ENCODE measurements at regions not wholly inside any gene's neighbourhood (a gene's known extent, or its start where the extent isn't known, plus 50 kb on each side); places are given as distances from the start of the nearest gene placed in this dataset.

DNA sequence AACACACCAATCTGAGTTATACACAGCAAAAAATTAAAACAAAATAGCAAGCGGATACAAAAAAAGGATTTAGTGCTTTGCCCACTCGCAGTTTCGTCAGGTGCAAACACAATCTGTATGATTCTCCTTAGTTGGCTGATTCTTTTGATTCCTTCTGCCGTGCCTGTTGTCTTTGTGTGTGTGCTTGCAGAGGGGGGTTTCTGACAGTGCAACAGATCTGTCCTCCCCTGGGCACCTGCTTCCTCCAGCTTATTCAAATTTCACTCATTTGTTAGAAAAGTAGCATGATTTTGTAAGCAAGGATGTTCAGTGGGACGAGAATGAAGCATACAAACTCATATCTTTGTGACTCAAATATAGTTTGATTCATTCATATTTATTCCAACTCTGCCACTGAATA is 74.0 kb upstream of the NEO1 start:
- no peaks in the 10 kb centered on the region for H3K36me3 Mint-ChIP-seq (ENCODE audit: low read depth)
- no peak overlapping the region for H3K27ac Mint-ChIP-seq
- no peaks in the 10 kb centered on the region for H3K9me3 Mint-ChIP-seq
- intact Hi-C loops (cut with micrococcal nuclease), result no loop called here
- H3K4me1 Mint-ChIP-seq, result no peaks in the 10 kb centered on the region
- peaks cover 15% of the 10 kb centered on the region for H3K27me3 Mint-ChIP-seq
- H3K4me3 Mint-ChIP-seq, result no peak overlapping the region
- no peak for DNase-seq

DNA sequence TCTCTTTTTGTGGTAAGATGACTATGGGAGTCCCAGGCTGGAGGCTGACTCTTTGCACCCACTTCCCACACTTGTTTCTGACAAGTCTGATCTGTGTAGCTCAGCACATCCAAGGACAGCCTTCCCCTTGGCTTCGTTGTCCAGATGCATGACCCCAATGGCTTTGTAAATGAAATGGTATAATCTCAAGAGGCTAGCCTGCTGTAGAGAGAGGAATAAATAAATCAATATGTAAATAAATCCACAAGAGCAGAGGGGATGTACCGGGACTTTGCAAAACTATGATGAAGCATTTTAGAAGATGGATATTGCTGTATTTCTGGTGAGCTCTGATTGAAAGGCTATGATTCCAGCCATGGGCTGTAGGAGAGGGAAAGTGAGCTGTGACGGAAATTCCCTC is 79.9 kb upstream of the NEO1 start:
- intact Hi-C loops (cut with micrococcal nuclease), result no loop called here
- H3K36me3 Mint-ChIP-seq (ENCODE audit: low read depth), result no peaks in the 10 kb centered on the region
- H3K27me3 Mint-ChIP-seq, result peaks cover 15% of the 10 kb centered on the region
- H3K27ac Mint-ChIP-seq, result no peak overlapping the region
- no peaks in the 10 kb centered on the region for H3K9me3 Mint-ChIP-seq
- no peak overlapping the region for H3K4me3 Mint-ChIP-seq
- no peak for DNase-seq
- H3K4me1 Mint-ChIP-seq, result no peaks in the 10 kb centered on the region

DNA sequence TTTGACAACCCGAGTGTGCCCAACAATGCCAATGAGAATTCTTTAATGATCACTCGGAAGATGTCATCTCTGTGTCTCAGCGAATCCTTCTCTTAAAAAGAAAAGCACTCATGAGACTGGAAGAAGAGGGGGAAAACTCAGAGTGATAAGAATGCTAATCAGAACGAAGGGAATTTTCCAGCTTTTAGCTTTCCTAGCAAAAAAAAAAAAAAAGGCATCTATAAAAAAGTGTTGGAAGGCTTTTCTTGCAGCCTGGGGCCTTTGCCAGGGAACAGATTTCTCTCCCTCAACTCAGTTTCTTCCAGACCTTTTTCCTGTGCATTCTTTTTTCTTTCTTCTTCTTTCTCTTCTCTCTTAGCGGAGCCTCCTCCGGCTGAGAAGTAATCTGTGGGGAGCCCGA is 80.5 kb upstream of the NEO1 start:
- H3K36me3 Mint-ChIP-seq (ENCODE audit: low read depth), result no peaks in the 10 kb centered on the region
- H3K4me1 Mint-ChIP-seq, result no peaks in the 10 kb centered on the region
- H3K9me3 Mint-ChIP-seq, result no peaks in the 10 kb centered on the region
- no peak overlapping the region for H3K4me3 Mint-ChIP-seq
- intact Hi-C loops (cut with micrococcal nuclease), result no loop called here
- no peak overlapping the region for H3K27ac Mint-ChIP-seq
- H3K27me3 Mint-ChIP-seq, result peaks cover 15% of the 10 kb centered on the region
- DNase-seq, result no peak

DNA sequence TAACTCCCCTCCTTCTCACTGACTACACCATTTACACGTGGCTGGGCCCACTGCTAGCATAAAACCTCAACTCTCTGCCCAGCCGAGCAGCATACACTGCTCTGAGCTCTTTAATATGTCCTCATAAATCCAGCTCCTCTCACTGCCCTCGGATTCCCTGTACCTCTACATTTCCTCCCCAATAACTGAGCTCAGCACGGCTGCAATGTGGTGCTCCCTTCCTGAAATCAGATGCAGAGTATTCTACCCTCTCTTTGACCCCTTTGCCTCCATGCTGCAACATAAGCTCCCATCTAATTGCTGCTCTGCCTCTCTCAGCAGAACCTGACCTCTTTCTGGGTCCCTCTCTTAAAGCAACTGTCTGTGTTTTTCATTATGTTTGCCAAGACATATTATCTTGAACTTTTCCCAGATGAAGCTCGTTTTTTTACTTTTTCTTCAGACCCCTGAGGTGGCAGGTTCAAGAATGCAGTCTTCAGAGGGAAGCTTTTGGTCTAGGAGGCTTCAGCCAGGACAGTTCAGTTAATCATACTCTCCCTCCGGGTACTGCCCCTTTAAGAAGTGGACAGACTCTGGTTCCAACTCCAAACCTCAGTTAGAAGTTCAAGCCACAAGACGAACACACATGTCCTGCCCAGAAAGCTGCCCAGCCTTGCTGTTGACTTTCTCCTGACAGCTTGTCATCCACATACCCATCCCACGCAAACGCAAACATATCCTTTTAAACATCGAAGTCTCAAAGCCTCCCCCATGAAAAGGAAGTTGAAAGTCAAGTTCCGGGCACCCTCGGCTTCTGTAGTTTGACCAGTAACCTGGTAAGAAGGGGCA is 81.1 kb upstream of the NEO1 start:
- Mint-ChIP-seq H3K27ac (no peak overlapping the region), H3K4me3 (no peak overlapping the region), H3K36me3 (ENCODE audit: low read depth) (no peaks in the 10 kb centered on the region), H3K27me3 (peaks cover 15% of the 10 kb centered on the region), H3K4me1 (no peaks in the 10 kb centered on the region), H3K9me3 (no peaks in the 10 kb centered on the region)
- no peak for DNase-seq
- intact Hi-C loops (cut with micrococcal nuclease), result no loop called here

DNA sequence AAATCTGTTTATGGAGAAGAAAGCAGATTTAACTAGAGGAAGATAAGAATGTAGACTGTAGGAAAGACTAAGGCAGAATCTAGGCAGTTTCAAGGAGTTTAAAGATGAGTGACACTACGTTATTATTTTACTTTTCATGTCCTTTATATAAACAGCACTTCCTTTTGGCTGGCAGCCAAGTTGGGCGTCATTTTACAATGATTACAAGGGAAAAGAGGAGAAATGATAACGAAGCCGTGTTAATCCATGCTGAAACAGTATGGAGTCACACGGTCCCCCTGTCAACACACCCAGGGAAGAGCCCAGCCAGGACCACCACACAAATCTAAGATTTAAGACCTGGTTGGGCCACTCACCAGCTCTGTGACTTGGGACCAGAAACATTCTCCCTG is 83.7 kb upstream of the NEO1 start:
- no peak for DNase-seq
- Mint-ChIP-seq H3K27ac (no peak overlapping the region), H3K36me3 (ENCODE audit: low read depth) (no peaks in the 10 kb centered on the region), H3K4me3 (no peak overlapping the region), H3K9me3 (no peaks in the 10 kb centered on the region), H3K27me3 (peaks cover 18% of the 10 kb centered on the region), H3K4me1 (no peaks in the 10 kb centered on the region)
- intact Hi-C loops (cut with micrococcal nuclease), result no loop called here

DNA sequence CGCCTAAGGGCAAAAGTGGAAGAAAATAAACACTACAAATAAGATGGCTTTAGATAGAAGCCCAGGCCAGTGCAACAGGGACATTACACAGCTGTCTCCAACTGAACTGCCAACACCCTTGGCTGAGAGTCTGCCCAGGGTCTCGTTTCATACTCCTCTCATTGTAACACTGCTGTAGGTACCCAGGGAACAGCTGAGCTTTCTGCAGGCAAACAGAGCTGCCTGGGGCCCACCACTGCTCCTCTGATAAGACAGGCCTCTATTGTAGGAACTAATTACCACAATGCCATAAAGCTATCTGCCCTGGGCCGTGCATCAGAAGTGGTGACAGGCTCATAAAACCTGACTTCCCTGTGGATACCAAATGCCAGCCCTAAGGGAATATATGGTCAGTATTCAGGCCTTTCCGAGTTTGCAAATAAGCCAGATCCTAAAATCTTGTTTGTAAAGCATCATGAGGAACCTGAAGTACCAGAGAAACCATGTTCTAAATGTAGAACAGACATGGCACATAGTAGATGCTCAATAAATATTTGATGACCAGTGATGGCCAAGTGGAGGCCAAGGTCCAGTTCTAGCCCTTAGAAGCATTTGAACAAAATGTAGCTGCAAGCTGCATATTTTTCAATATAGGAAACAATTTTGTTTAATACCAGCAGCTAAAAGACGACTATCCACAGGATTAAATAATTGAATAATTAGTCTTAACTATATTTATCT is 84.3 kb upstream of the NEO1 start:
- intact Hi-C loops (cut with micrococcal nuclease), result no loop called here
- Mint-ChIP-seq H3K36me3 (ENCODE audit: low read depth) (no peaks in the 10 kb centered on the region), H3K9me3 (no peaks in the 10 kb centered on the region), H3K4me1 (no peaks in the 10 kb centered on the region), H3K4me3 (no peak overlapping the region), H3K27ac (no peak overlapping the region), H3K27me3 (peaks cover 18% of the 10 kb centered on the region)
- DNase-seq, result no peak

DNA sequence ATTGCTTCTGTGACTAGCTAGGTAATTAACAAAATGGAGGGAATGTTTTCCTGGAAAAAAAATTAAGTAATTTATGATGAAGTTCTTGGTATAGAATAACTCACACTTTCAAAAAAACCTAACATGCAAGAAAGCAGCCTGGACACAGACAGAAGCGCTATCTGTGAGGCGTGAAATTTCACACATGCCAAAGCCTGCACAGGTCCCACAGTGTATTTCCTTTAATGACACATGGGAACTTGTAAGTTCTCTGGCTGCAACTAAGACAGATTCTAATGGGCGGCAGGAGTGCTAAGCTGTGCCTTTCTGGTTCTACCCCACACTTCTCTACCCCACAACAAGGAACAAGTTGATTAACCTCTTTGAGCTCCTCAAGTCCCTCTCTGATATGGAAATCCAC is 84.9 kb upstream of the NEO1 start:
- H3K36me3 Mint-ChIP-seq (ENCODE audit: low read depth), result no peaks in the 10 kb centered on the region

DNA sequence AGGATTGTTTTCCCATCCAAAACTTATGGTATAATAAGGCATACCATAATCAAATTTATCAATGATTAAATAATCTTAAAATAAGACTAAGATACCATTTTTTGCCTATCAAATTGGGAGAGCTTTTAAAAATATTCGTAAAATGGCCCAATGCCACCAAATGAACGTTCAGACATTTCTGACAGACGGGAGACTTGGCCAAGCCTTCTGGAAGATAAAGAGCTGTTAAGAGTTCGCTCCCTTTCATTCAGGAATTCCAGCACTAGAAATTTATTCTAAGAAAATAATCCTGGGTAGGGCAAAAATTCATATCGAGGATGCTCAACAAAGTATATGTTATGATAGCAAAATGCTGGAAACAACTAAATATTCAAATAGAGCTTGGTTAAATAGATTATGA is 85.6 kb upstream of the NEO1 start:
- Mint-ChIP-seq H3K36me3 (ENCODE audit: low read depth) (no peaks in the 10 kb centered on the region), H3K27ac (no peak overlapping the region), H3K9me3 (no peaks in the 10 kb centered on the region), H3K4me3 (no peak overlapping the region), H3K27me3 (peaks cover 16% of the 10 kb centered on the region), H3K4me1 (no peaks in the 10 kb centered on the region)
- intact Hi-C loops (cut with micrococcal nuclease), result no loop called here
- no peak for DNase-seq

More for the DNA sequence above, 84.9 kb upstream of the NEO1 start:
- Mint-ChIP-seq H3K27me3 (peaks cover 18% of the 10 kb centered on the region), H3K9me3 (no peaks in the 10 kb centered on the region), H3K27ac (no peak overlapping the region), H3K4me3 (no peak overlapping the region), H3K4me1 (no peaks in the 10 kb centered on the region)
- intact Hi-C loops (cut with micrococcal nuclease), result no loop called here
- no peak for DNase-seq

DNA sequence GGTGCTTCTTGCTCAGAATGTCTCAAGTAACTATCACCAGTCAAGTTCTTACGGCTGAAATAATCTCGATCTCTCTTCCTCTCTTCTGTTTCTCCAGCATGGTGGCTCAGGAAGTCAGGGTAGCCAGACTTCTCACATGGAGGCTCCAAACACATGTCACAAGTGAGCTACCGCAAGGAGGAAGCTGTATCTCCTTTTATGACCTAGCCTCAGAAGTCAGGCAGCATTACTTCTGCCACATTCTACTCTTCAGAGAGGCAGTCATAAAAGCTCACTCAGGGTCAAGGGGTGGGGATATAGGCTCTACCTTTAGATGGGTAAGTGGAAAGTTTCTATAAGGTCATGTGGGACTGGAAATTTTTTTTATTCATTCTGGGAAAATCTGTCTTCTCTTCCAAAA is 86.6 kb upstream of the NEO1 start:
- DNase-seq, result no peak
- H3K36me3 Mint-ChIP-seq (ENCODE audit: low read depth), result no peaks in the 10 kb centered on the region
- intact Hi-C loops (cut with micrococcal nuclease), result no loop called here
- H3K4me3 Mint-ChIP-seq, result no peak overlapping the region
- no peaks in the 10 kb centered on the region for H3K9me3 Mint-ChIP-seq
- peaks cover 12% of the 10 kb centered on the region for H3K27me3 Mint-ChIP-seq
- no peaks in the 10 kb centered on the region for H3K4me1 Mint-ChIP-seq
- no peak overlapping the region for H3K27ac Mint-ChIP-seq

DNA sequence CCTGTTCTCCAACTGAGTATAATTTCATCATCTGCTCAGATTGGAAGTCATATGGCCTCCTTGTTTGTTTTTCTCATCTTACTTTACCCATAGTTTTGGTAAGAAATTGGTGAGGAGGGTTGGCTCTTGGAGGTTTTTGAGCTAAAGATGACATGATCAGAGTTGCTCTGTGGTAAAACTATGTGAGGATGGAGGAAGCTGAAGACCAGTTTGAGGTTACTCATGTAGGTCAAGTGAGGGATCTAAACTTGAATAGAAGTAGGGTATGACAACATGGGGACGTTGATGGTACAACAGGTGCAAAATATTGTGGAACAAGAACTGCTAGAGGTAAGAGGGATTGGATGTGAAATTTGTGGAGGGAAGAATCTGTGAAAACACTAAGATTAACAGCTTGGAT is 87.7 kb upstream of the NEO1 start:
- no peaks in the 10 kb centered on the region for H3K9me3 Mint-ChIP-seq
- no peaks in the 10 kb centered on the region for H3K4me1 Mint-ChIP-seq
- no peak for DNase-seq
- H3K4me3 Mint-ChIP-seq, result no peak overlapping the region
- H3K27ac Mint-ChIP-seq, result no peak overlapping the region
- H3K27me3 Mint-ChIP-seq, result peaks cover 3% of the 10 kb centered on the region
- no peaks in the 10 kb centered on the region for H3K36me3 Mint-ChIP-seq (ENCODE audit: low read depth)
- intact Hi-C loops (cut with micrococcal nuclease), result no loop called here

DNA sequence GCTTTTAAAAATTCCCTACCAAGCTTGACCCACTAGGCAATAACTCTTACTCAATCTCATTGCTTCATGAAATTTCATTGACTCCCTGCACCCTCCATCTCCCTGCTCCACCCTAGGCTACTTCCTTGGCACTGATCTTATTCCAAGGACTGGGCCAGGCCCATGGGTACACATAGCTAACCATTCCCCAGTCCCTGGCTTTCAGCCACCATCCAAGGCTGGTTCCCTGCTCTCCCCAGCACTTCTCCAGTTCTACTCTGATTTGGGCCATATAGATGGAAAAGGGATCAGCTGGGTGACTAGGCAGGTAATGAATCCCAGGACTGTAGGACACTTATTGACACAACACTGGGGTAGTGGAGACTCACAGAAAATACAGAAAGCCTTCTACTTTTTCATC is 88.1 kb upstream of the NEO1 start:
- intact Hi-C loops (cut with micrococcal nuclease), result no loop called here
- no peak overlapping the region for H3K27ac Mint-ChIP-seq
- no peak overlapping the region for H3K4me3 Mint-ChIP-seq
- H3K4me1 Mint-ChIP-seq, result no peaks in the 10 kb centered on the region
- H3K36me3 Mint-ChIP-seq (ENCODE audit: low read depth), result no peaks in the 10 kb centered on the region
- peaks cover 3% of the 10 kb centered on the region for H3K27me3 Mint-ChIP-seq
- no peak for DNase-seq
- no peaks in the 10 kb centered on the region for H3K9me3 Mint-ChIP-seq

DNA sequence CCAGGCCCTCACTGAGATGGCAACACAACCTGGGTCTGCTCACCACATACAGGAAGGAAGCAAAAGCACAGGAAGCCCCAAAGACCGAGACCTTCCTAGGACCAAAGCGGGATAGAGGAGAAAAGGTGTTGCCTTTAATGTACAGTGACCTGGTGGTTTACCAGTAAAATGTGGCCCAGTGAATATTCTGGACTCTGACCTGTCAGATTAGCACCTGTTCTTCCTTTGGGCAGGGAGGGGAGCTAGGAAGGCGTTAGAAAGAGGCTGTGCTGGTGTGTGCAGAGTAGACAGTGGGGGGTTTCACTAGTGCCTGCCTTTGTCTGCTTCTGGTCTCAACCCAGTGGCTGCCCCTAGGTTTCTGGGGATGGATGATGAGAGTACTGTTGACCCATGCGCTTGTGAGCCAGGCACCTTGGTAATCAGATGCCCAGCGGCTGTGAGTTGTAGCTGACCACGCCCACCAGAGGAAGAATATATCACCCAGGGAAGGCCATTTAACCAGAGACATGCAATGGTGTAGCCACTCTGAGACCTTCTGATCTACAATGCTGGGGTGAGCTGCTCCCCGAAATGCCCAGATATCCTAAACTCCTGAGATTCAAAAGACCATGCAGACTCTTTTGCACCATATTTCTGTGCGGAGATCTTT is 90.1 kb upstream of the NEO1 start:
- Mint-ChIP-seq H3K27ac (no peak overlapping the region), H3K36me3 (ENCODE audit: low read depth) (no peaks in the 10 kb centered on the region), H3K27me3 (peaks cover 4% of the 10 kb centered on the region), H3K4me1 (no peaks in the 10 kb centered on the region), H3K4me3 (no peak overlapping the region), H3K9me3 (no peaks in the 10 kb centered on the region)
- DNase-seq, result no peak
- intact Hi-C loops (cut with micrococcal nuclease), result no loop called here

DNA sequence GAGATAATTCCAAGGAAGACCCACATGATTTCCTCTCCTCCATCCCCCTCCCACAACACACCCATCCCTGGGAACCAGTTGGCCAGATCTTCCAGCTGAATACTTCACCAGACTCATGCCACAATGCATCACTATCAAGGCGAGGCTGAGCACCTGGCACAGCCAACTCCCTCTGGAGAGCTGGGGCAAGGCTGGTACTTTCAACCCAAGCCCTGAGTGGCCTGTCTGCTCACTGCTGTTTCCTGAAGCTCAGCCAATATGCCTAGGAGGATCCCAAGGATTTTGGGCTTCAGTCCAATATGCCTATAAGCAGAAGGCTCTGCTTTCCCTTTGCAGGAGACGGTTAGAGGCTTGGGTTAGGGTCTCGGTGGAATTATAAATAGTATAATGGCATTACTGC is 90.9 kb upstream of the NEO1 start:
- no peak overlapping the region for H3K27ac Mint-ChIP-seq
- no peaks in the 10 kb centered on the region for H3K36me3 Mint-ChIP-seq (ENCODE audit: low read depth)

DNA sequence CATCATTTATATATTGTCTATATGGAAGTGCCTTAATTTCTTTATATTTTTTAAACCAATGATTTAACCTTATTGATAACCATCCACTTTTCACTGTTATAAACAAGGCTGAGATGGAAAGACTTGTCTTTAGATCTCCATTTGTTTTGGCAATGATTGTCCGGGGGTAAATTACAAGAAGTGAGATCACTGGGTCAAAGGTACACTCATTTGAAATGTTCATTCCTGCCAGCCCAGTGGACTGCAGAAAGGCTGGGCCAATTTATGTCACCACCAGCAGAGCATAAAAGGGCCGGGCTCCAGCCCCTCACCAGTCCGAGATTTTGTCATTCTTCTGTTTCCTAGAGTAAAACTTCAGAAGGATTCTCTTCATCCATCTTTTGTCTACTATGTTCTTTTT is 93.6 kb upstream of the NEO1 start:
- no peaks in the 10 kb centered on the region for H3K9me3 Mint-ChIP-seq
- H3K4me3 Mint-ChIP-seq, result no peak overlapping the region
- H3K27ac Mint-ChIP-seq, result no peak overlapping the region
- DNase-seq, result no peak
- intact Hi-C loops (cut with micrococcal nuclease), result no loop called here
- H3K4me1 Mint-ChIP-seq, result no peaks in the 10 kb centered on the region
- no peaks in the 10 kb centered on the region for H3K36me3 Mint-ChIP-seq (ENCODE audit: low read depth)
- H3K27me3 Mint-ChIP-seq, result peaks cover 6% of the 10 kb centered on the region

More for the DNA sequence above, 90.9 kb upstream of the NEO1 start:
- no peaks in the 10 kb centered on the region for H3K9me3 Mint-ChIP-seq
- intact Hi-C loops (cut with micrococcal nuclease), result no loop called here
- H3K4me3 Mint-ChIP-seq, result no peak overlapping the region
- no peaks in the 10 kb centered on the region for H3K4me1 Mint-ChIP-seq
- no peak for DNase-seq
- peaks cover 4% of the 10 kb centered on the region for H3K27me3 Mint-ChIP-seq
